ENCODE measurements at regions not wholly inside any gene's neighbourhood (a gene's known extent, or its start where the extent isn't known, plus 50 kb on each side); places are given as distances from the start of the nearest gene placed in this dataset.
"Not testable (repeated sequence)": the region's sequence is repeated elsewhere in the genome, so short reads cannot be mapped to it uniquely, and the experiment has no call there.

- Histone ChIP-seq H3K27ac (ENCODE audit: control insufficient read depth, insufficient read depth, low read length) (no peak overlapping the region), H3K36me3 (ENCODE audit: control insufficient read depth in 2 of 2, extremely low read depth in 1 of 2, insufficient read depth in 2 of 2, low read length in 2 of 2) (no peaks in the 10 kb centered on the region), H3K4me2 (ENCODE audit: control insufficient read depth, extremely low read depth, insufficient read depth, low read depth, low read length) (no peak overlapping the region), H3K9me3 (ENCODE audit: control insufficient read depth, low read depth, low read length) (no peaks in the 10 kb centered on the region), H3K9me1 (ENCODE audit: control insufficient read depth, extremely low read depth, insufficient read depth, low read length) (no peaks in the 10 kb centered on the region), H3K4me3 (ENCODE audit: control insufficient read depth in 2 of 3, extremely low read depth in 1 of 3, insufficient read depth in 2 of 3, low read depth in 1 of 3, low read length in 3 of 3) (no peak overlapping the region), H2AFZ (ENCODE audit: control insufficient read depth, low read length) (no peak overlapping the region), H4K20me1 (ENCODE audit: control insufficient read depth, extremely low read depth, insufficient read depth, low read length) (no peaks in the 10 kb centered on the region), H3K79me2 (ENCODE audit: control insufficient read depth, insufficient read depth, low read length) (no peaks in the 10 kb centered on the region), H3K27me3 (ENCODE audit: control insufficient read depth, extremely low read depth, insufficient read depth, low read length) (no peaks in the 10 kb centered on the region), H3K4me1 (ENCODE audit: control insufficient read depth, extremely low read depth, insufficient read depth, low read length) (no peaks in the 10 kb centered on the region), H3K9ac (ENCODE audit: control insufficient read depth, extremely low read depth, insufficient read depth, low read length) (no peak overlapping the region)
- TF ChIP-seq, protein P1, sequence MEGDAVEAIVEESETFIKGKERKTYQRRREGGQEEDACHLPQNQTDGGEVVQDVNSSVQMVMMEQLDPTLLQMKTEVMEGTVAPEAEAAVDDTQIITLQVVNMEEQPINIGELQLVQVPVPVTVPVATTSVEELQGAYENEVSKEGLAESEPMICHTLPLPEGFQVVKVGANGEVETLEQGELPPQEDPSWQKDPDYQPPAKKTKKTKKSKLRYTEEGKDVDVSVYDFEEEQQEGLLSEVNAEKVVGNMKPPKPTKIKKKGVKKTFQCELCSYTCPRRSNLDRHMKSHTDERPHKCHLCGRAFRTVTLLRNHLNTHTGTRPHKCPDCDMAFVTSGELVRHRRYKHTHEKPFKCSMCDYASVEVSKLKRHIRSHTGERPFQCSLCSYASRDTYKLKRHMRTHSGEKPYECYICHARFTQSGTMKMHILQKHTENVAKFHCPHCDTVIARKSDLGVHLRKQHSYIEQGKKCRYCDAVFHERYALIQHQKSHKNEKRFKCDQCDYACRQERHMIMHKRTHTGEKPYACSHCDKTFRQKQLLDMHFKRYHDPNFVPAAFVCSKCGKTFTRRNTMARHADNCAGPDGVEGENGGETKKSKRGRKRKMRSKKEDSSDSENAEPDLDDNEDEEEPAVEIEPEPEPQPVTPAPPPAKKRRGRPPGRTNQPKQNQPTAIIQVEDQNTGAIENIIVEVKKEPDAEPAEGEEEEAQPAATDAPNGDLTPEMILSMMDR (optimal IDR thresholded peaks at IDR 0.05 in 1 of 3, IDR thresholded peaks at IDR 0.05 in 1 of 3, conservative IDR thresholded peaks at IDR 0.05 in 1 of 3; ENCODE audit: extremely low read depth in 1 of 3, insufficient read depth in 2 of 3, low read length in 3 of 3) = no peak
- no peak for TF ChIP-seq EZH2 (IDR thresholded peaks at IDR 0.05; ENCODE audit: low read length)
- FAIRE-seq (no peak), DNase-seq (ENCODE audit: low read depth, low spot score) (no peak)
- dilution Hi-C loops (cut with MboI; ENCODE audit: extremely low pct_ligation_motif_present, low sequenced_read_pairs) = no loop called here
Observed at GRCh38 chrX:56366901-56367300, 134.7 kb downstream of the KLF8 start.

DNA sequence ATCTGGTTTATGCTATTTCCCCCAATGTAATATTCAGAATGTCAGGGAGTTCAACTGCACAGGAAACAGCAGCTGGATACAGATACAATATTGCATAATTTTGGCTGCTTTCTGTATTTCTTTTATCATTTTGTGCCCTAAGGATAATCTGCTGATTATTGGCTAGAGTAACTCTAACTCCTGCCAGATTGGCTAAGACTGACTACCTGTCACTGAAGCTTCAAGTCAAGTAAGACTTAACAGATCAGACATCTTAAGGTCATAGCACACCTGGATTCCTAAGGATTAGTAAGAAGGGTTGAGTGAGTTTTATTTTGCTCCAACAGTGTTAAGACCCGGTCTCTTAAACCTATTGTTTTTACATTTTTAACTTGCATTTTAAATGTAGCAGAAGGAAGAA lies 136.8 kb downstream of the KLF8 start:
- TF ChIP-seq, protein P1 (optimal IDR thresholded peaks at IDR 0.05 in 1 of 3, IDR thresholded peaks at IDR 0.05 in 1 of 3, conservative IDR thresholded peaks at IDR 0.05 in 1 of 3; ENCODE audit: extremely low read depth in 1 of 3, insufficient read depth in 2 of 3, low read length in 3 of 3) = no peak
- TF ChIP-seq EZH2 (IDR thresholded peaks at IDR 0.05; ENCODE audit: low read length) = no peak
- DNase-seq (ENCODE audit: low read depth, low spot score) (no peak), FAIRE-seq (peak; percentile 13)
- Histone ChIP-seq H4K20me1 (ENCODE audit: control insufficient read depth, extremely low read depth, insufficient read depth, low read length) (no peaks in the 10 kb centered on the region), H2AFZ (ENCODE audit: control insufficient read depth, low read length) (no peak overlapping the region), H3K36me3 (ENCODE audit: control insufficient read depth in 2 of 2, extremely low read depth in 1 of 2, insufficient read depth in 2 of 2, low read length in 2 of 2) (no peaks in the 10 kb centered on the region), H3K79me2 (ENCODE audit: control insufficient read depth, insufficient read depth, low read length) (no peaks in the 10 kb centered on the region), H3K9me1 (ENCODE audit: control insufficient read depth, extremely low read depth, insufficient read depth, low read length) (no peaks in the 10 kb centered on the region), H3K9me3 (ENCODE audit: control insufficient read depth, low read depth, low read length) (no peaks in the 10 kb centered on the region), H3K9ac (ENCODE audit: control insufficient read depth, extremely low read depth, insufficient read depth, low read length) (no peak overlapping the region), H3K4me3 (ENCODE audit: control insufficient read depth in 2 of 3, extremely low read depth in 1 of 3, insufficient read depth in 2 of 3, low read depth in 1 of 3, low read length in 3 of 3) (no peak overlapping the region), H3K4me1 (ENCODE audit: control insufficient read depth, extremely low read depth, insufficient read depth, low read length) (no peaks in the 10 kb centered on the region), H3K27me3 (ENCODE audit: control insufficient read depth, extremely low read depth, insufficient read depth, low read length) (no peaks in the 10 kb centered on the region), H3K27ac (ENCODE audit: control insufficient read depth, insufficient read depth, low read length) (no peak overlapping the region), H3K4me2 (ENCODE audit: control insufficient read depth, extremely low read depth, insufficient read depth, low read depth, low read length) (no peak overlapping the region)
- dilution Hi-C loops (cut with MboI; ENCODE audit: extremely low pct_ligation_motif_present, low sequenced_read_pairs) = no loop called here

- H3K27ac ChIP-seq (ENCODE audit: control insufficient read depth, insufficient read depth, low read length); H4K20me1 ChIP-seq (ENCODE audit: control insufficient read depth, extremely low read depth, insufficient read depth, low read length); H3K27me3 ChIP-seq (ENCODE audit: control insufficient read depth, extremely low read depth, insufficient read depth, low read length); H3K4me3 ChIP-seq (ENCODE audit: control insufficient read depth in 2 of 3, extremely low read depth in 1 of 3, insufficient read depth in 2 of 3, low read depth in 1 of 3, low read length in 3 of 3); H3K9me1 ChIP-seq (ENCODE audit: control insufficient read depth, extremely low read depth, insufficient read depth, low read length); H2AFZ ChIP-seq (ENCODE audit: control insufficient read depth, low read length); FAIRE-seq; H3K36me3 ChIP-seq (ENCODE audit: control insufficient read depth in 2 of 2, extremely low read depth in 1 of 2, insufficient read depth in 2 of 2, low read length in 2 of 2); dilution Hi-C loops (cut with MboI; ENCODE audit: extremely low pct_ligation_motif_present, low sequenced_read_pairs); H3K4me1 ChIP-seq (ENCODE audit: control insufficient read depth, extremely low read depth, insufficient read depth, low read length); H3K79me2 ChIP-seq (ENCODE audit: control insufficient read depth, insufficient read depth, low read length); H3K9ac ChIP-seq (ENCODE audit: control insufficient read depth, extremely low read depth, insufficient read depth, low read length); H3K9me3 ChIP-seq (ENCODE audit: control insufficient read depth, low read depth, low read length); DNase-seq (ENCODE audit: low read depth, low spot score); H3K4me2 ChIP-seq (ENCODE audit: control insufficient read depth, extremely low read depth, insufficient read depth, low read depth, low read length): not testable (repeated sequence)
Observed at GRCh38 chrX:56379984-56380780, 148.0 kb downstream of the KLF8 start.

All from keratinocyte (primary cell).